Frontal cortex (tissue), 3 donors: ENCODE measurements at regions not wholly inside any gene's neighbourhood (a gene's known extent, or its start where the extent isn't known, plus 50 kb on each side); places are given as distances from the start of the nearest gene placed in this dataset.
"Not testable (repeated sequence)": the region's sequence is repeated elsewhere in the genome, so short reads cannot be mapped to it uniquely, and the experiment has no call there.

Source experiments
- DNase-seq, 2 donors: peaks; one replicate each; pipeline ENCODE4 v3.0.0; 2012; ENCODE audit warnings: low spot score in 2 of 2
- FAIRE-seq: peaks from 2 replicates; lab custom pipeline; 2012; peaks lifted over from hg19 to GRCh38; lab: Jason Lieb, UNC
- donor health status: control.
- donor health status: control.
- donor health status: control.

- FAIRE-seq, result no peak
- no peak for DNase-seq
Measured at GRCh38 chr16:61460020-61460419, 576.2 kb downstream of the CDH8 start.

- DNase-seq, result no peak
- FAIRE-seq, result no peak
Measured at GRCh38 chr16:61435346-61435745, 600.9 kb downstream of the CDH8 start.

- no peak for DNase-seq
- FAIRE-seq, result no peak
Measured at GRCh38 chr16:61432421-61432820, 603.8 kb downstream of the CDH8 start.

GRCh38 chr16:61421111-61421510 is 615.1 kb downstream of the CDH8 start:
- DNase-seq (no peak), FAIRE-seq (no peak)

- no peak for FAIRE-seq
Measured at GRCh38 chr16:61419791-61420190, 616.4 kb downstream of the CDH8 start.

GRCh38 chr16:61418802-61419201 is 617.4 kb downstream of the CDH8 start:
- DNase-seq, FAIRE-seq: not testable (repeated sequence)

More at GRCh38 chr16:61419791-61420190, 616.4 kb downstream of the CDH8 start:
- DNase-seq, result no peak

- DNase-seq (no peak), FAIRE-seq (no peak)
Measured at GRCh38 chr16:61415126-61415525, 621.1 kb downstream of the CDH8 start.

GRCh38 chr16:61413021-61413420 is 623.2 kb downstream of the CDH8 start:
- FAIRE-seq (no peak), DNase-seq (no peak)

GRCh38 chr16:61412562-61412961 is 623.7 kb downstream of the CDH8 start:
- DNase-seq (no peak), FAIRE-seq (no peak)

- FAIRE-seq, result no peak
- DNase-seq, result no peak
Measured at GRCh38 chr16:61409604-61410003, 626.6 kb downstream of the CDH8 start.

GRCh38 chr16:61403386-61403785 is 632.9 kb downstream of the CDH8 start:
- DNase-seq (no peak), FAIRE-seq (no peak)

- FAIRE-seq, result no peak
Measured at GRCh38 chr16:61391896-61392295, 644.3 kb downstream of the CDH8 start.

GRCh38 chr16:61390965-61391637 is 645.1 kb downstream of the CDH8 start:
- FAIRE-seq (no peak), DNase-seq (no peak)

More at GRCh38 chr16:61391896-61392295, 644.3 kb downstream of the CDH8 start:
- no peak for DNase-seq

GRCh38 chr16:61385392-61386071 is 650.7 kb downstream of the CDH8 start:
- FAIRE-seq, result no peak
- DNase-seq, result no peak

GRCh38 chr16:61382435-61382834 is 653.8 kb downstream of the CDH8 start:
- no peak for DNase-seq
- FAIRE-seq, result no peak

- FAIRE-seq (no peak), DNase-seq (no peak)
Measured at GRCh38 chr16:61379311-61379710, 656.9 kb downstream of the CDH8 start.

- no peak for DNase-seq
- FAIRE-seq, result no peak
Measured at GRCh38 chr16:61374071-61374470, 662.2 kb downstream of the CDH8 start.

- DNase-seq (no peak), FAIRE-seq (no peak)
Measured at GRCh38 chr16:61371881-61372280, 664.4 kb downstream of the CDH8 start.

GRCh38 chr16:61371388-61371787 is 664.9 kb downstream of the CDH8 start:
- DNase-seq, result no peak

GRCh38 chr16:61370564-61370963 is 665.7 kb downstream of the CDH8 start:
- DNase-seq, result no peak
- FAIRE-seq, result no peak

More at GRCh38 chr16:61371388-61371787, 664.9 kb downstream of the CDH8 start:
- no peak for FAIRE-seq

- no peak for DNase-seq
- FAIRE-seq, result no peak
Measured at GRCh38 chr16:61366006-61366405, 670.2 kb downstream of the CDH8 start.

GRCh38 chr16:61364990-61365389 is 671.2 kb downstream of the CDH8 start:
- DNase-seq (no peak), FAIRE-seq (no peak)
